GM21360 (cell line): ENCODE measurements at regions not wholly inside any gene's neighbourhood (a gene's known extent, or its start where the extent isn't known, plus 50 kb on each side); places are given as distances from the start of the nearest gene placed in this dataset.
"Not testable (repeated sequence)": the region's sequence is repeated elsewhere in the genome, so short reads cannot be mapped to it uniquely, and the experiment has no call there.

Experiments used
- ATAC-seq: cut with Tn5 transposase; IDR thresholded peaks from one replicate; pipeline ENCODE4 v1.9.1; 2021; ENCODE audit warnings: mild to moderate bottlenecking, moderate library complexity; ENCODE audit not compliant: unreplicated experiment

DNA sequence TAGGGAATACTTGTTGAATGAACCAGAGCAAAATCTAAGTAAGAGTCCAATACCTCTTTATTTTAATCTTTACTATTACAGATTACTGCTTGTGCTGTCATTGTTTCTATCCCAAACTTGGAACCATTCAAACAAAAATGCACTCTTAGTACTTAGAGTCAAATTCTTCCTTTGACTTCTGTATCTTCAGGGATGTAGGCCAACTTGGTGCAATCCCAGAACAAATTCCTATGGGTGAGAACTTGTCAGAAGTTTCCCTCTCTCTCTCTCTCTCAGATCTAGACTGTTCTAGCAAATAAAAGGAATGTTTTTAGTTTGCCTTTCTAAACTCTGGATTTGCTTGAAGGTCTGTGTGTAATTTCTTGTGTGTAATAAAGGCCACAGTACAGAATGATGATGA lies 329.0 kb upstream of the TMTC4 start:
- ATAC-seq: no peak

DNA sequence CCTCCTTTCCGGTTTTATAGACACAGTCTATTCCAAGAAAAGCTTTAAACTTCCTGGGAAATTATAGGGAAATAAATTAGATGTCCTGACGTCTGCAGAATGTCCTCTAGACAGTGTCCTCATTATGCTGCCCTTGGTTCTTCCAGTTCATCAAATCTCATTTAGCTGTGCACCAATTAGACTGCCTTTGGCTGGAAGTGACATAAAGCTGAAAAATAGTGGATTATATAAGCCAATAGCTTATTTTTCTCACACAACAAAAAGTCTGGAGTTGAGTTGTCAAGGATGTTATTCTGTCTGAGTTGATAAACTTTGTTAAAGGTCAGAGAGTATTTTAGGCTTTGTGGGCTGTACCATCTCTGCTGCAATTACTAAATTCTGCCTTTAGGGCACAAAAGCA lies 314.8 kb upstream of the TMTC4 start:
- ATAC-seq: no peak

DNA sequence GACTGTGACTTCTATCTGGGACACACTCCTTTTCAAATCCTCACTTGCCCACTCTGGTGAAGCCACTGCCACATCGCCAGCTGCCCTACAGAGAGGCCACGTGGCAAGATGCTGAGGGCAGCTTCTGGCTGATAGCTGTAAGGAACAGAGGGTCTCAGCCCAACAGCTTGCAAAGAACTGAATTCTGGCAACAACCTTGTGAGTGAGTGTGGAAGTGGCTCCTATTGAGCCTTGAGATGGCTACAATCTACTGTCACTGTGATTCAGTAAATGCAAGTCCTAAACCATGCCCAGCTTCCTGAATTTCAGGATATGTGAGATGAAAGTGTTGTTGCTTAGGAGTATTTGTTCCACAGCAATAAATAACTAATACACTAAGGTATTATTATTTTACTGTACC lies 314.3 kb upstream of the TMTC4 start:
- no peak for ATAC-seq

DNA sequence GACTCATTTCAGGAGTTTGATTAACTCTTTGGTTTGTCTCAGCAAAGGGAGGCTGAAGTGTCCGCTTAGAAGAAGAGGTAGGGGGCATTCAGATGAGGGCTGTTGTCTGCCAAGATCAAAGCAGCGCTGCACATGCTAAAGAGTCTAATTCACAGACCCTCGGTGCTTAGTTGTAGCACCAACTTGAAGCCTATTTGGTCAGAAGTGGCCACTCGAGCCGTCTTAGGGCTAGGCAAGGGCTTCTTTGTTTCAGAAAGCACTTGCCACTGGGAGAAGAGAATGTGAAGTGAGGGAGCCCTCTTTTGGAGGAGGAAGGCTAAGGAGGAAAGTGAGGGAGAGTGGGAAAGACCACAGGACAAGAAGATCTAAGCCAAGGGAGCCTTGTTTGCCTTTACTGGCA lies 313.4 kb upstream of the TMTC4 start:
- no peak for ATAC-seq

DNA sequence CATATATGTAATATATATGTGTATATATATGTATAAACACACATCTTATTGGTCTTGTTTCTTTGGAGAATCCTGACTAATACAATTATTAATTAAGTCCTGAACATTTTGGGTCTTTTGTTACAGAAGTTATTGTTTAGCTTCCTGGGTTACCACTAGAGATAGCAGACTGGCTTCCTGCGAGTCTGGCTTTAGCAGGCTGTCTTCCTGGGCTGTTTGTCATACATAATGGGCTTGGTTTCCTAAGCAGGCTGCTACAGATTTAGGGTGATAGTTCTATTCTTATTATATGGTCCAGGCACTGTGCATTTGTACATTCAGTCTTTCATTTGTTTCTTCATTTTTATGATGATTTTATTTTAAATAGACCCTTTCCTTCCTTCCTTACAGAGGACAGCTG lies 312.0 kb upstream of the TMTC4 start:
- ATAC-seq: no peak

DNA sequence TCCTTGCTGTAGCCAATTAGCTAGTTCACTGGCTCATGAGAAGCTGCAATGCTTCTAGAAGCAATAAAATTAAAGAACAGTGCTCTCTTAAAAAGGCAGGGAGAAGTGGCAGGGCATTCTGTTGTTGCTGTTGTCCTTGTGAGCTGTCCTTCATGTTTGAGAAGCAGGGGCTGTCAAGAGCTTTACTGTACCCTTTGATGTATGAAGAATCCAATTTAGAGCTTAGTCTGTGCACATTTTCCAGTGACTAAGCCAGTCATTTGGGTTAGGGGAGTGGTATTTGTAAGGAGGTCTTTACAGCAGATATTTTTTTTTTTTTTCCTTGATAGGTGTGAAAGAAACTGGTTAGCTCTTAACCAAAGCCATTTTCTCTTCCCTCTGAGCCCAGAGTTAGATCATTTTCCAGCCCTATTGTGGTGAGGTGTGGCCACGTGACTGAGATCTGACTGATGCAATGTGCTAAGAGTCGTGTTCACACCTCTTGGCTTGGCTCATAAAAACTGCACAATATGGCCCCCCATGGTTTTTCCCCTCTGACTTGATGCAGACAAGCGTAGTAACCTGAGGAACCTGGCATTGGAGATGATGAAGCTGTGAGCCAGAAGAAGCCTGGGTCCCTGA lies 309.6 kb upstream of the TMTC4 start:
- ATAC-seq: no peak

DNA sequence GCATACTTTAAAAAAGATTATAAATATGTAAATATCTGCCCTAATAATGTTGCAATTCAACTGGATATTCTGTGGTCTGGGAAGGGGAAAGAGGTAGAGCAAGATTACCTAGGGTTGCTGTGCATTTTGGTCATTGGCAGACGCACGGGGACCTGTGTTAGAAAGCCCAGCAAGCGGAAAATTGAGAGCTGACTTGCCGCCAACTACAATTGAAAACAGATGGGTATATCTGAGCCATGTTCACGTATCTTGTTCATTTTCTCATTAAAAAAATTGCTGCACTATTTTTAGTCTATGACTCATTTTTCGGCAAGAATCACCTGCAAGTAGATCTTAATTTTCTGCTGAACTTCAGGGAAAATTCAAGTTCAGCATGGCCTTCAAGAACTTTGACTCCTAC lies 308.5 kb upstream of the TMTC4 start:
- ATAC-seq: no peak

DNA sequence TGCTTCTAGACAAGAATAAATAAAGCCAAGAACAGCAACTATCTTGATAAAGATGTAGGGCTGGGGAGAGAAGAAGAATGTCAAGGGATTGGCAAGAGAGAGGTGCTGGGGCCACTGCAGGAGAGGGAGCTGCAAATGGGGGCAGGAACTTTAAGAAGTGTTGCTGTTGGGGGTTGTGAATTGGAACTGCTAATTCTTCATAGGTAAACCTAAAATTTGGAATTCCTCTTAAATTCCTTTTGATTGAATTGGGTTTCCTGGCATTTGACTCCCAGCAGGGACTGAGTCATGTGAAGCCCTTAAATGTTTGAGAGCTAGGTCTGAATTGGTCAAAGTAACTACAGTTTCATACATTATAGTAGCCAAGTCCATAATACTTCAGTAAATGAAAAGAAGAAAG lies 305.6 kb upstream of the TMTC4 start:
- no peak for ATAC-seq

DNA sequence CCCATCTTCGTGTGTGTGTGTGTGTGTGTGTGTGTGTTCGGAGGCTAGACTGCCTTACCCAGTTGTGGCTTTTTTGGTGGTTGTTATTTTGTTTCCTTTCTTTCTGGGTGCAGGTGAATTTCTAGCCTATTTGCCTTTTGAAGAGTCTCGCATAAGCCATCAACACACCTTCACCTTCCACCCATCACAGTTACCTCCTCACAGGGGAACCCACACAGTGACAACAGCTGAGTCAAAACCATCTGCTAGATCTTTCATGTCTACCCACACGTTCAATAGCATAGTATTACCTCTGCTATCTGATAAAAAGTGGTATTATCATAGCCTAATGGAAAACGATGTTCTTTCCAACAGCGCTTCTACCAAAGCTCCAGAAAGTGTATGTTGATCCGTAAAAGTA lies 303.2 kb upstream of the TMTC4 start:
- ATAC-seq: no peak

DNA sequence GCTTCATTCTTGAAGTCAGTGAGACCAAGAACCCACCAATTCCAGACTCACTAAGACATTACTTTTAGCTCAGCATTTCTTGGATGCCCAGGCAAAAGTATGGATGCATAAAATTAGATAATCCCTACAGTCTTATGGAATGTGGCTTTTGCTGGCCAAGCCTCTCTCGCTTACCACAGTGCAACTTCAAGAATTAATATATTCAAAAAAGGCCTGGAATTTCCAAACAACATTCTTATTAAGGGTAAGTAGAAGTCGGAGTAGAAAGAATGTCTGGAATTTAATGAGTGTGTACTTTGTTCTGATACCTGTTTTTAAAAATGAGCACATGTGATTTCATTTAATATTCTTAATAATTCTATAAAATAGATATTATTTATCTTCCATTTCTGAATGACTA lies 302.4 kb upstream of the TMTC4 start:
- ATAC-seq: no peak

DNA sequence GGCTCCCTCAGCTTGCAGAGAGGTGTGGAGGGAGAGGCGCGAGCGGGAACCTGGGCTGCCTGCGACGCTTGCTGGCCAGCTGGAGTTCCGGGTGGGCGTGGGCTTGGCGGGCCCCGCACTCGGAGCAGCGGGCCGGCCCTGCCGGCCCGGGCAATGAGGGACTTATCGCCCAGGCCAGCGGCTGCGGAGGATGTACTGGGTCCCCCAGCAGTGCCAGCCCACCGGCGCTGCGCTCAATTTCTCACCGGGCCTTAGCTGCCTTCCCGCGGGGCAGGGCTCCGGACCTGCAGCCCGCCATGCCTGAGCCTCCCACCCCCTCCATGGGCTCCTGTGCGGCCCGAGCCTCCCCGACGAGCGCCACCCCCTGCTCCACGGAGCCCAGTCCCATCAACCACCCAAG lies 301.1 kb upstream of the TMTC4 start:
- ATAC-seq: not testable (repeated sequence)

DNA sequence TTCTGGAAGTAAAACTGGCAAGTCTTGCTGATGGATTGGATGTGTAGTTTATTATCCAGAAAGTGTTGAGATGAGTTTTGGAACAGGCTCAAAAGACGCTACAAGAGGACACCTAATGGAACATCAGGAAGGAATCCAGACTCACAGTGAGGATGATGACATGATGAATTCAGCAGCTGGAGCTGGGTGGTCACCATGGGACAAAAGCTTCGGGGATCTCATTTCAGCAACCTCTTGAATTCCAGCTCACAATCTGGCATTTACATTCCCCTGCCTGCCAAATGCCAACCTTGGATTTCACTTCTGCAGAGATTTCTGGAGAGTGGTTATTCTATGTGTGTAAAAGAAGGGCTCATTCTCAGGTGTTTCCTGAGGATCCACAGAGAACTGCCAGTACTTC lies 288.0 kb upstream of the TMTC4 start:
- ATAC-seq: no peak

DNA sequence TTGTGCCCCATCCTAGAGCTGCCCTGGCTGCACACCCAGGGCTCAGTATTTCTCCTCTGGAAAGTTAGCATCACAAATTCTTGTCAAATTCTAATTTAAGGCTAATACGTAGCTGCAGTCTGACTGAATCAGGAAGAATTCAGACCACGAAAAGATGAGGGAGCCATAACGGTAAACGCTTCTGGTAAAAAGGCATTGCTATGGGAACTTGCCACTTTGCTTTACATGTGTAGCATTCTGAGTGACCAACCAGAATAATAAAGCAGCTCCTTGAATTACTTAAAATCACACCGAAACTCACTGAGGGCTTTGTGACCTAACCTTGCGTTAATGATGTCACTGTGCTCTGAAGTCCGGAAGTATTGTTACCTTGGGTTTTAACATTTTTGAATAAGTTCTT lies 286.6 kb upstream of the TMTC4 start:
- no peak for ATAC-seq

DNA sequence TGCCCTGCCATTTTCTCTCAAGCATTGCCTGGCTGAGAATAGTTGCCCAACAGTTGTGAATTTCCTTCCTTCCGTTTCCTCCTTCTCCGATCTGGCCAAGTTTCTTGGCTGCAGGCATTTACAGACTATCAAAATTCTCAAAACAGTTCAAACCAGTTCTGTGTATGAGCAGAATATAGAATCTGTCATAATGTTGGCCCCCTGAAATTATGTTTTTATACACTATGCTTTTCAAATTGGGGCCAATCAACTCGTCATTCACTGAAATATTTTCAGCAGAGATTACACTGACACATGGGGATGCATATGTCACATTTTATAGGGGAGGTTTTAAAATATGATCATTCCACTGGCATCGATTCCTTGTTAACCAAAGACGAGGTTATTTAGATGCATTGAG lies 284.2 kb upstream of the TMTC4 start:
- no peak for ATAC-seq

DNA sequence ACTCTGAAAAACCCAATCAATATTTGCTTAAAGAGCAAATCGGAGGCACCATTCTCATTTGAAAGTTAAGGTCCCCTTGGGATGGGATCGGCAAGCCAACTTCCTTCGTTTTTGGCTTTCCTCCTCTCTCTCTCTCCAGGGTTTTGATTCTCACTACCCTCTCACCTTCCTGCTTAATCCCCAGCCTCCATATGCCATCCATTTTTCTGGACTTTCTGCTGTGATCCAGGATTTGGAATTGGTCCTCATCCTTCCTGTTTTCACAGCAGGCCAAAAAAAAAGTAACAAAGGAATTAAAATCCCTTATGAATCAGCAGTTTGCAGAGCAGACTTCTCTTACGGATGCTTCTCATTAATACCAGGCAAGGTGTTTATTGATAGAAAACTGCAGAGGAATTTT lies 283.1 kb upstream of the TMTC4 start:
- ATAC-seq: no peak

DNA sequence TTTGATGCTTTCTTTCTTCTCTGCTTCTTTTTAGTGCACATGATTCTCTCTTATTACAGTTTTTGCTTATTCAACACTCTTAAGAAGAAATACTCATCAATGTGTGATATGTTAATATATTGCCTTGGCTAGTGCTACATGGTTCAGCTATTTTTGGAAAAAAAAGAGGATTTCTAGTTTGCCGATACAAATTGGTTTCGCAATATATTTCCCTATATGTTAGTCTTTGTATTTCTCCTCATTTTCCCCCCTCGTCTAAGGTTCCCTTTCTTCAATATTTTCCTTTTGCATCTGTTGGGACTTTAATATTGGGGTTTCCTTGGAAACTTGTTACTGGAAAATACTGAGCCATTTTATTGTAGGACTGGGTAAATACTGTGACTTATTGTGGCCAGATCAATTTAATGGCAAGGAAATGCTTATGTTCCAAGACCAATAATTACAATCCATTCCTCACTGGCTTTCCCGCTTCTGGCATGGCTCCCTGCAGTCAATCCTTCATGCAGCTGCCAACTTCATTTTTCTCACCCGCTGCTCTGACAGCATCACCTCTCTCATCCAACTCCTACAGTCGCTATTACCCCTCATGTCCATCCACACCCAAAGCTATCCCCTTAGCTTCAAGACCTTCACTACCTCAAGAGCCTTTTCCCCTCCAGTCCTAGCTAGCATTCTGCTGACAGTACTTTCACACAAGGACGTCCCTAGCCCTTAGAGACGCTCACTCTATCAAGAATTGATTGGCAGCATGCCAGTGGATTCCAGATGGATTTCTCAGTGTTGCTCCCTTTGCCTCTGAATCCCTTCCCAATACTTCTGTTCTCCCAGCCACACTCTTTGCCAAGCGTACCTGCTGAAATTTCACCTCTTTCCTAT lies 280.1 kb upstream of the TMTC4 start:
- no peak for ATAC-seq

DNA sequence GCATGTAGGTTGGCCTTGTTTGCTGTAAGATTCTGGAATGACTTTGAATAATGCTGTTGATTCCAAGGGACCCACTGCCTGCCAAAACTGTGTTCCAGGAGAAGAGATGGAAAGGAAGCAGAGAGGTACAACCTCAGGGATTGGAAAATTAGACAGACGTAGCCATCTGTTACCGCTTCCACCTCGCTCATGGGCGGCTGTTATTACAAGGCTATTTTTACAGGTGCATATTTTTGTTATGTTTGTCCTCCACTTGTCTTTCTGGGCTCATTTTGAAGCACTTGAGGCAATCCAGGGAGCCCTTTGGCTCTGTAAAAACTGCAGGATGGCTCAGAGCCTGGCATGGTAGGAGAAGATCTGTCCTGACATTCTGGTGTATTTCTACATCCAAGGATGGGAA lies 276.4 kb upstream of the TMTC4 start:
- no peak for ATAC-seq

DNA sequence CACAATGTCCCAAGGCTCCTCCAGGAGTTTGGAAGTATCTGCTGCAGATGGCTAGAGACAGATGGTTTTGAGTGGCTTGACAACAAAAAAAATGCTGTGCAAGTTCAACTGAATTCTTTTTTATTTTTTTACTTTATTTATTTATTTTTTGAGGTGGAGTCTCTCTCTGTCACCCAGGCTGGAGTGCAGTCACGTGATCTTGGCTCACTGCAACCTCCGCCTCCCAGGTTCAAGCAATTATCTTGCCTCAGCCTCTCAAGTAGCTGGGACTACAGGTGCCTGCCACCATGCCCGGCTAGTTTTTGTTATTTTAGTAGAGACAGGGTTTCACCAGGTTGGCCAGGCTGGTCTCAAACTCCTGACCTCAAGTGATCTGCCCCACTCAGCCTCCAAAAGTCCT lies 274.3 kb upstream of the TMTC4 start:
- not testable (repeated sequence) for ATAC-seq

DNA sequence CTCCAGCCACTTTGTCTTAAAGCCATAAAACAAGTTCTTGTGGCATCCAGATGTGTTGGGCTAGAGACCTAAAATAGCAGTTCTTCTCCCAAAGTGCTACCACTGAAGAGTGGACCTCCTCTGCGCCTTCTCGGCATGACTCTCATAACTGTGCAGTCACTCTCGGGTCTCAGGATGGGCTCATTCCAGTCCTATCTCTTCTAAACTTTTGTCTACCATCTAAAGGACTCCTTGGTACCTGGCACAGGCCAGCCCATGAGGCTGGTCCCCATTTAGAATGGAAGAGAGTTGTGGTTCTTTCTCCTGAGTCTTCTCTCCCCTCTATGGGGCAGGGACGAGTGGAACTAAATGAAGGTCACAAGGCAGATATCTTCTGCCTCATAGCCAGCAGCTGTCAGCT lies 272.0 kb upstream of the TMTC4 start:
- no peak for ATAC-seq

DNA sequence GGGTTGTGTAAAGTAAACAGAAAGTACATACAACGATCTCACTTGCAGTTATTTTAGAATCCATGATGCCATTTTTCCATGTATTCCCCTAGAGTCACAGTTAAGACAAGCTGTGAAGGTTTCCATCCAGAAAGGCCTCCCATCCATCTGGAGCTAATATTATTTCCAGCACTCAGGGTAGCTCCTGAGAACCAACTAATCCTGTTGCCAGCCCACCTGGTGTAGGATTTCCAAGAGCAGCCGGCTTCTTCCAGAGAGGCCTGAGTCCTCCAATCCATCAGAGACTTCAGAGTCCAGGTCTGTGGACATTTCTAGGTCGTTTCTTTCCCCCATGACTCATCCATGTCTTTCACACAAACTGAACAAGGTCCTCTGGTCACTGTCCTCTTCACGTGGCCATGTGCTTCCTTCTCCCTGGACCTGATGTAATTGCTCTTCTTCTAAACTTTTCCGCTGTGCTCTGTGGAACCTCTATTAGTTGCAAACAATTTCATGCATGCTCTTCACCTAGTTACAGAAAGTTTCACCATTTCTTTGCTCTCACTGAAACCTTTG lies 270.3 kb upstream of the TMTC4 start:
- no peak for ATAC-seq

DNA sequence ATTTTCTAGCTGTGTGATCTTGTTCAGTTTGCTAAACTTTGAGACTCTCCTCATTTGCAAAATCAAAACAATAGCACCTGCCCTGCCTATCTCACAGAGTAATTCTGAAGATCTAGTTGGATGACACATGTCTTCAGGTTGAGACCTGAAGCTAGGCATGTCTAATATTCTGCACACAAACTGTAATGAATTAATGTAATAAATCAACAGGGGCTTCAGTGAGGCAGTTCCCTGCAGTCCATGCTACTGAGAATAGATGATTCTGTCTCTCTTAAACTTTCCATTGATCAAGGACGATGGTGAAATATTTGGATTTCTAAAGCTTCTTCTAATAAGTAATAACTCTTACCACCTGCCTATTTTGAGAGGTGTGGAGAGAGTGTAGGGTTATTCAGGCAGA lies 268.1 kb upstream of the TMTC4 start:
- ATAC-seq: no peak
